ENCODE measurements at regions not wholly inside any gene's neighbourhood (a gene's known extent, or its start where the extent isn't known, plus 50 kb on each side); places are given as distances from the start of the nearest gene placed in this dataset.
"Not testable (repeated sequence)": the region's sequence is repeated elsewhere in the genome, so short reads cannot be mapped to it uniquely, and the experiment has no call there.

GRCh38 chr3:110413807-110414748 lies 657.5 kb upstream of the NECTIN3 start:
- no peak for DNase-seq

DNA sequence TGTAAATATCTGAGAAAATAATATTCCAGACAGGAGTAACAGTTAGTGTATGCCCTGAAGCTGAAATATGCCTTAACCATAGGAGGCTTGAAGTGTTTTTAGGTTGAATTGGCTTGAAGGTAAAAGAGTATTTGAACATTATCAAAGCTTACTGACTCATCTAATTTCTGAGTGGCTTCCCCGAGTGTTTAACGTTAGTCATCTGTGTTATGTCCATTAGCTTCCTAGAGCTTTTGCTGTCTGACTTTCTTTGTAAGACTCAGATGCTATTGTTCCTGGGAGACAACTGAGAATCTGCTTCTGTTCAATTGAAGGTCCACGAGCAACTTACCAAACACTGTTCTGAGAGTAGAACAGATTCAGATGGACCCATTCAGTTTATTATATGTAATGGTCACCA lies 656.8 kb upstream of the NECTIN3 start:
- DNase-seq, result no peak

GRCh38 chr3:110419096-110419495 lies 652.5 kb upstream of the NECTIN3 start:
- no peak for DNase-seq

GRCh38 chr3:110419601-110420000 lies 652.0 kb upstream of the NECTIN3 start:
- no peak for DNase-seq

DNA sequence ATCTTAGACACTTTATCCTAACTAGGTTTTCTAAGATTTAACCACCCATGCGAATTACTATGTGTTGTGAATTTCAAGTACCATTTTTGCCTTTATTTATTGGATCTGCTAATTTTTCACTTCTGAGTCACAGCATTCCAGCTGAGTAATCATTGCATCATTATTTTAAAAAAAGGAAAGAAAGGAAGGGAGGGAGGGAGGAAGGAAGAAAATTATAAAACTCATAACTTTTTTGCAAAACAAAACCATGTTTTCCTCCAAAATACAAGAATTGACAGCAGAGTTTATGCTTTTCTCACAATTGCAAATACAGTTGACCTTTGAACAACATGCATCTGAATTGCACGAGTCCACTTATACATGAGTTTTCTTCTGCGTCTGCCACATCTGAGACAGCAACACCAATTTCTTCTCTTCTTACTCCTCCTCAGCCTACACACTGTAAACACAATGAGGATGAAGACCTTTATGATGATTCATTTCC lies 651.4 kb upstream of the NECTIN3 start:
- no peak for DNase-seq

GRCh38 chr3:110423276-110423675 lies 648.3 kb upstream of the NECTIN3 start:
- DNase-seq, result no peak

GRCh38 chr3:110430146-110430545 lies 641.5 kb upstream of the NECTIN3 start:
- DNase-seq, result no peak

DNA sequence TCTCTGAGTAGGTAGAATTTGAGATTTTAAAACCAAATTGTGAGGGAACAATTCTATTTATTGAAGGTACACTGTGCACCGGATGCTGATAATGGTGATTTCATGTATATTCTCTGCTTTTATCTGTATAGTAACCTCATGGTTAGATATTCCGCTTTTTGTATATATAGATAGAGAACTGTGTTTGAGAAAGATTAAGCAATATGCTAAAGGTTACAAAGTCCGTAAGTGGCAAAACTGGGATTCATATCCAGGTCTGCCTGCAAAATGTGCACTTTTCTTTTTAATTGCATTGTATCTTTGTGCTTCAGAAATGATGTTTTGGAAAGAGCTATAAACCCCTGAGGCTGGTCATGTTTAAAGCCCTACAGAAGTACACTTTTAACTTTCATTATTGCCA lies 635.4 kb upstream of the NECTIN3 start:
- DNase-seq, result no peak

GRCh38 chr3:110440066-110440653 lies 631.5 kb upstream of the NECTIN3 start:
- not testable (repeated sequence) for DNase-seq

DNA sequence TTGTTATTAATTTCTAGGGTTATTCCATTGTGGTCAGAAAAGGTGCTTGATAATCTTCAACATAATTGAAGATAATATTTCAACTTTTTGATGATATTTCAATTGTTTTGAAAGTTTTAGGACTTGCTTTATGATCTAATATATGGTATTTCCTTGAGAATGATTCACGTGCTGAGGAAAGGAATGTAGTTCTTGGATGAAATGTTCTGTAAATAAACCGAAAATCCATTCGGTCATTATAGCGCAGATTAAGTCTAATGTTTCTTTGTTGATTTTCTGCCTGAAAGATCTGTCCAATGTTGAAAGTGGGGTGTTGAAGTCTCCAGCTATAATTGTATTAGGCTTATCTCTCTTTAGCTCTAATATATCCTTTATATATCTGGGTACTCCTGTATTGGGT lies 617.5 kb upstream of the NECTIN3 start:
- DNase-seq, result no peak

DNA sequence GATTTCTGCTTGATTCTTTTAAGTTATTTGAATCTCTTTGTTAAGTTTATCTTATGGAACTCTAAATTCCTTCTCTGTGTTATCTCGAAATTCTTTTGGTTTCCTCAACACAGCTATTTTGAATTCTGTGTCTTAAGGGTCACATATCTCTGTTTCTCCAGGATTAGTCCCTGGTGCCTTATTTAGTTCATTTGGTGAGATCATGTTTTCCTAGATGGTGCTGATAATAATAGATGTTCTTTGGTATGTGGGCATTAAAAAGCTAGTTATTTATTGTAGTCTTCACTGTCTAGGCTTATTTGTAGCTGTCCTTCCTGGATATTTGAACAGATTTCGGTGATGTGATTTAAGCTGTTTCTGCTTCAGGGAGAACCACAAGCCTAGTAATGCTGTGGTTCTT lies 615.6 kb upstream of the NECTIN3 start:
- no peak for DNase-seq

DNA sequence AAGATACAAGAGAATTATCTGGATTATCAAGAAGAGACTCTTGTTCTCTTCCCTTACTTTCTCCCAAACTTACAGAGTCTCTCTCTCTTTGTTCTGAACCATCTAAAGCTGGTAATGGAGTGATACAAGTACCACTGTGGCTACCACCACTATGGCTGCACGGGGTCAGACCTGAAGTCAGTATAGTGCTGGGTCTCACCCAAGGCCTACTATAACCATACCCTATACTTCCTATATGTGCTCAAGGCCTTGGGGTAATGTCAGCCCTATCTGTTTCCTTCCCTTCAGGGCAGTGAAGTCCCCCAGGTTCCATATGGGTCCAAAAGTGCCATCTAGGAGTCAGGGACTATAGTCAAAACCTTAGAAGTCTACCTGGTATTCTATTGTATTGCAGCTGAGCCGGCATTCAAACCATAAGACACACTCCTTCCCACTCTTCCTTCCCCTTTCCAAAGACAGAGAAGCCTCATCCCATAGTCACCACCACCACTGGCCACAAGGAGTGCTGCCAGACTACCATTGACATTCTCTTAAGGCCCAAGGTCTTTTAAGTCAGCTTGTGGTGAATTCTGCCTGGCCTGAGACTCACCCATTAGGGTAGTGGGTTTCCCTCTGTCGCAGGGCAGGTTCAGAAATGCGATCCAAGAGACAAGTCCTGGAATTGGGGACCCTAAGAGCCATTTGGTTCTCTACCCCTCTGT lies 615.0 kb upstream of the NECTIN3 start:
- no peak for DNase-seq

DNA sequence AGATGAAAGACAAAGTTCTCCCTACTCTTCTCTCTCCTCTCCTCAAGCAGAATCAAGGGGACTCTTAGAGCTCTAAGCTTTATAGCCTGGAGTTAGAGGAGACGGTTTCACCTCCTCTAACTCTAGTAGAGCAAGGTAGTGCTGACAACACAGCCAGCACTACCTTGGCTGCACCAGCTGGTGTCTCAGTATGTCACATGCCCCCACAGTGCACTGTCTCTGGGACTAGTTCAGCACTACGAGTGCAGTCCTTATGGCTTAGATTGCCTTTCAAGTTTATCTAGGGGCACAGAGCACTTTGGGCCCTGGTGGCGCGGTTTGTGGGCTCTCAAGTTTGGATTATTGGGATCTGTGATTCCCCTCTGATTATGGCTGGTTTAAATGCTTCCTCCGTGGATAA lies 614.1 kb upstream of the NECTIN3 start:
- DNase-seq, result no peak

- no peak for DNase-seq
Observed at GRCh38 chr3:110459021-110459420, 612.6 kb upstream of the NECTIN3 start.

DNA sequence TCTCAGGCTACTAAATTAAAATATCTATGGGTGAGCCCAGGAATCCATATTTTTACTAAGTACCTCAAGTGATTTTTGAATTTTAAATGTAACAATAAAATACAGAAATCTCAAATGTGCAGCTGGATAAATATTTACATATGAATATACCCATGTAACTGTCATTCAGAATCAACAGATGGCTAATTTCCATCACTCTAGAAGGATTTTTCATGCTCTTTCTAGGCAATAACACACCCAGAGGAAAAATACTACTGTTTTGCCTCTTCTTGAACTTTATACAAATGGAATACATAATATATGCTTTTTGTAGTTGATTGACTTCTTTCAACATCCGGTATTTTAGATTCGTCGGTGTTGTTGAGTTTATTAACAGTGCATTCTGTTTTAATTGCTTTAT lies 601.3 kb upstream of the NECTIN3 start:
- DNase-seq, result no peak

DNA sequence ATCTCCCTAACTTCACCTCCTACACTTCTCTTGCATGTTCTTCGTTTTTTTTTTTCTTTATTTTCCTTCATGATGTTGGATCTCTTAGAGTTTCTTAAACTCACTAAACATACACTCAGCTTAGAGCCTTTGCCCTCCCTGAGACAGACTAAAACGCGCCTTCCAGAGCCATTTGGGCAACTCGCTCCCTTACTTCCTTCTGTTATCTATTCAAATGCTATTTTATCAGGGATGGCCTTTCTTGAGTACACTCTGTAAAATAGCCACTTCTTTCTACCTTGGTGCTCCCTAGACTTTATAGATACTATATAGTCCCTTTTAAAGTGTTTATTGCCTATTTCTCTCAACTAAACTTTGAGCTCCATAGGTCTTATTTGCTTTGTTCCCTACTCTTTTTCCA lies 598.2 kb upstream of the NECTIN3 start:
- no peak for DNase-seq

DNA sequence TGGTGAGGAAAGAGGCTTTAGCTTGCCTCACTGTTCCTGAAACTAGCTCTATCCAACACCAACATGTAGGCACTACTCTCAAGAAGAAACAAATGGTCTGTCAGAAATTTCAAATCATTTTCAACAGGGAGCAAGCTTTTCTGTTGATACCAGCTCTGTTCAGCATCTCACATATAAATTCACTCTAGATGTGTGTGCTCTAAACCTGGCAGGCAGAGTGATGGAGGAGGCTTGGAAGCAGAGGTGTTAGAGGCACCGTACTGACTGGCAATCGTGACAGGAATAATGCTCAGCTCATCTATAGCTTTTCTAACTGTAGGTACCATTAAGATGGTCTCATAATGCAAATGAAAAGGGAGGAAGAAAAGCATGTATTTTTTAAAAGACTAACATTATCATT lies 597.2 kb upstream of the NECTIN3 start:
- no peak for DNase-seq

DNA sequence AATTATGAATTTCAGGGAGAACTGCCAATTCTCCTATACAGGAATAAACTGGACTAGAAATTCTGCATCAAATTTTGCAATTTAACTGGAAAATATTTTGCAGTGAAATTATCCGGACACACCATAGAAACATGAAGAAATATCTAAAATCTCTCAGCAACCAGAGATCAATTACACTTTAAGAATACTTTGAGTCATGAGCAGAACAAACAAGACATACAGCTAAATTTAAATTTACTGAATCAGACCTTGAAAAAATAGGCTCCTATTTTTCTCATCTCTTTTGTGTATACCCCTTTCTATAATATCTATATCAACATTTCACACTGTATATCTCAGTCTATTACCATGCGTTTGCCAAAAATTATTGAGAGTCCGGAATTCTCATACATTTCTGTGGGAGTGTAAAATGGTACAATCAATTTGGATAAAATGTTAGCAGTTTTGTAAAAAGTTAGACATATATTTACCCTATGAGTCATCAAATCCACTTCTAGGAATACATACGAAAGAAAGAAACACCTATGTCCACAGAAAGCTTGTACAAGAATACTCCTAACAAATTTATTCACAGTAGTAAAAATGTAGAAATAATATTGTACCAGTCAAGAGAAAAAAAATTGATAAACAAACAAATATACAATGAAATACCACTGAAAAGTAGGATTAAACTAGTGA lies 593.1 kb upstream of the NECTIN3 start:
- no peak for DNase-seq

GRCh38 chr3:110479731-110480130 lies 591.9 kb upstream of the NECTIN3 start:
- DNase-seq, result no peak

- DNase-seq, result no peak
Observed at GRCh38 chr3:110485389-110485788, 586.2 kb upstream of the NECTIN3 start.

DNA sequence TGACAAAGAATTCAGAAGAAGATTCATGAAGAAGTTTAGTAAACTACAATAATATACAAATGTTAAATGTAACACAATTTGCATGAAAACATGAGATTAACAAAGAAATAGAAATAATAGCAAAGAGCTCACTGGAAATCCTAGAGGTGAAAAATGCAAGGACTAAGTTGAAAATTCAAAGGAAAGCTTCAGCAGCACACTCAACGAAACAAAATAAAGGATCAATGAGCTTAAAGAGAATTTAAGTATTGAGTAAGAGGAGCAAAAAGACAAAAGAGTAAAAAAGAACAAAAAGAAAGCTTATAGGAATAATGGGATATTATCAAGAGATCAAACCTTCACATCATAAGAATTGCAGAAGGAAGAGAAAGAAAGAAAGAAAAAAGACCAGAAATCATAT lies 583.8 kb upstream of the NECTIN3 start:
- no peak for DNase-seq

GRCh38 chr3:110491413-110491812 lies 580.2 kb upstream of the NECTIN3 start:
- no peak for DNase-seq

DNA sequence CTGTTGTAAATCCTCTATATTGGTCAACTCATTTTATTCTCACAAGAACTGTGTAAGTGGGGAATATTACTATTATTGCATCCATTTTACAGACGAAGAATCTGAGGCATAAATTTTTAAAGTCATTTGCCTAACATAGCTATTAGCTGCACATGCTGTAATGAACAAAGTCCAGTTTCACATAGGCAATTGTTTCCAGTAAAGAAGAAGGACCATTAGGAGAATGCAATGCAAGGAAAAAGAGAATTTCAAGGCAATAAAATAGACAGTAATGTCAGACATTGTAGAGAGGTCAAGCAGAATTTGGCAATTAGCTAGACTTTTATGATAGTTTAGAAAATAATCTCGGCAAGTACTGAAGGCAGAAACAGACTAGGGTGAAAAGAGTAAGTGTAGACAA lies 578.7 kb upstream of the NECTIN3 start:
- DNase-seq, result no peak
